ENCODE measurements at regions not wholly inside any gene's neighbourhood (a gene's known extent, or its start where the extent isn't known, plus 50 kb on each side); places are given as distances from the start of the nearest gene placed in this dataset.

DNA sequence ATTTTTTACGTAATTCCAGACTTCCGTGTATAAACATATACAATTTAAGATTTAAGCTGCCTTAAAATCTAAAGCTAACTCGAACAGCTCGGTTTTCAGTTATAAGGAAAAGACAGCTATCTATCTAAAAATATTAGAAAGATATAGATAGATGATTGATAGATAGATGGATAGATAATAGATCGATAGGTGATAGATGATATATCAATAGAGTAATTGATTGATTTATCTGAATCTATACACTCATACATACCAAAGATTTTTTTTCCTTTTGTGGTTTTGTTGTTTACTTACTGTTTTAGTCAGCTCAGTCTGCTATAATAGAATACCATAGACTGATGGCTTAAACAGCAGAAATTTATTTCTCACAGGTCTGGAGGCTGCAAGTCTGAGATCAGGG is 278.5 kb upstream of the PLD5 start:
- DNase-seq (ENCODE audit: low read depth, low spot score) (no peak), ATAC-seq (no peak), FAIRE-seq (no peak)
- BruUV-seq (replicated peaks): no TSS peak
- Histone ChIP-seq H2AFZ (ENCODE audit: control insufficient read depth, low read depth, low read length) (no peak overlapping the region), H3K4me2 (ENCODE audit: control insufficient read depth, insufficient read depth) (no peak overlapping the region), H3K4me1 (ENCODE audit: control insufficient read depth, insufficient read depth, low read length) (no peaks in the 10 kb centered on the region), H3K79me2 (ENCODE audit: control insufficient read depth, insufficient read depth, low read length) (no peaks in the 10 kb centered on the region), H3K9me3 (replicated peaks; ENCODE audit: control insufficient read depth, insufficient read depth, low read length) (no peaks in the 10 kb centered on the region), H3K36me3 (ENCODE audit: control insufficient read depth in 2 of 2, insufficient read depth in 2 of 2, low read length in 1 of 2) (no peaks in the 10 kb centered on the region), H4K20me1 (ENCODE audit: control insufficient read depth, insufficient read depth) (no peaks in the 10 kb centered on the region), H3K27ac (ENCODE audit: control insufficient read depth, insufficient read depth) (no peak overlapping the region), H3K4me3 (no peak overlapping the region), H3K27me3 (replicated peaks in 1 of 2; ENCODE audit: control insufficient read depth in 2 of 2, insufficient read depth in 2 of 2, low read length in 1 of 2) (no peaks in the 10 kb centered on the region), H3K9ac (ENCODE audit: control insufficient read depth, insufficient read depth, low read length) (no peak overlapping the region)
- TF ChIP-seq, protein P1, sequence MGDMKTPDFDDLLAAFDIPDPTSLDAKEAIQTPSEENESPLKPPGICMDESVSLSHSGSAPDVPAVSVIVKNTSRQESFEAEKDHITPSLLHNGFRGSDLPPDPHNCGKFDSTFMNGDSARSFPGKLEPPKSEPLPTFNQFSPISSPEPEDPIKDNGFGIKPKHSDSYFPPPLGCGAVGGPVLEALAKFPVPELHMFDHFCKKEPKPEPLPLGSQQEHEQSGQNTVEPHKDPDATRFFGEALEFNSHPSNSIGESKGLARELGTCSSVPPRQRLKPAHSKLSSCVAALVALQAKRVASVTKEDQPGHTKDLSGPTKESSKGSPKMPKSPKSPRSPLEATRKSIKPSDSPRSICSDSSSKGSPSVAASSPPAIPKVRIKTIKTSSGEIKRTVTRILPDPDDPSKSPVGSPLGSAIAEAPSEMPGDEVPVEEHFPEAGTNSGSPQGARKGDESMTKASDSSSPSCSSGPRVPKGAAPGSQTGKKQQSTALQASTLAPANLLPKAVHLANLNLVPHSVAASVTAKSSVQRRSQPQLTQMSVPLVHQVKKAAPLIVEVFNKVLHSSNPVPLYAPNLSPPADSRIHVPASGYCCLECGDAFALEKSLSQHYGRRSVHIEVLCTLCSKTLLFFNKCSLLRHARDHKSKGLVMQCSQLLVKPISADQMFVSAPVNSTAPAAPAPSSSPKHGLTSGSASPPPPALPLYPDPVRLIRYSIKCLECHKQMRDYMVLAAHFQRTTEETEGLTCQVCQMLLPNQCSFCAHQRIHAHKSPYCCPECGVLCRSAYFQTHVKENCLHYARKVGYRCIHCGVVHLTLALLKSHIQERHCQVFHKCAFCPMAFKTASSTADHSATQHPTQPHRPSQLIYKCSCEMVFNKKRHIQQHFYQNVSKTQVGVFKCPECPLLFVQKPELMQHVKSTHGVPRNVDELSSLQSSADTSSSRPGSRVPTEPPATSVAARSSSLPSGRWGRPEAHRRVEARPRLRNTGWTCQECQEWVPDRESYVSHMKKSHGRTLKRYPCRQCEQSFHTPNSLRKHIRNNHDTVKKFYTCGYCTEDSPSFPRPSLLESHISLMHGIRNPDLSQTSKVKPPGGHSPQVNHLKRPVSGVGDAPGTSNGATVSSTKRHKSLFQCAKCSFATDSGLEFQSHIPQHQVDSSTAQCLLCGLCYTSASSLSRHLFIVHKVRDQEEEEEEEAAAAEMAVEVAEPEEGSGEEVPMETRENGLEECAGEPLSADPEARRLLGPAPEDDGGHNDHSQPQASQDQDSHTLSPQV (IDR thresholded peaks at IDR 0.05): no peak
- TF ChIP-seq, protein P2, sequence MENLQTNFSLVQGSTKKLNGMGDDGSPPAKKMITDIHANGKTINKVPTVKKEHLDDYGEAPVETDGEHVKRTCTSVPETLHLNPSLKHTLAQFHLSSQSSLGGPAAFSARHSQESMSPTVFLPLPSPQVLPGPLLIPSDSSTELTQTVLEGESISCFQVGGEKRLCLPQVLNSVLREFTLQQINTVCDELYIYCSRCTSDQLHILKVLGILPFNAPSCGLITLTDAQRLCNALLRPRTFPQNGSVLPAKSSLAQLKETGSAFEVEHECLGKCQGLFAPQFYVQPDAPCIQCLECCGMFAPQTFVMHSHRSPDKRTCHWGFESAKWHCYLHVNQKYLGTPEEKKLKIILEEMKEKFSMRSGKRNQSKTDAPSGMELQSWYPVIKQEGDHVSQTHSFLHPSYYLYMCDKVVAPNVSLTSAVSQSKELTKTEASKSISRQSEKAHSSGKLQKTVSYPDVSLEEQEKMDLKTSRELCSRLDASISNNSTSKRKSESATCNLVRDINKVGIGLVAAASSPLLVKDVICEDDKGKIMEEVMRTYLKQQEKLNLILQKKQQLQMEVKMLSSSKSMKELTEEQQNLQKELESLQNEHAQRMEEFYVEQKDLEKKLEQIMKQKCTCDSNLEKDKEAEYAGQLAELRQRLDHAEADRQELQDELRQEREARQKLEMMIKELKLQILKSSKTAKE (IDR thresholded peaks at IDR 0.05; ENCODE audit: low read depth, poor library complexity, severe bottlenecking): no peak
- POLR2A ChIA-PET: no interaction called here
- intact Hi-C loops (cut with micrococcal nuclease; ENCODE audit: unreplicated experiment): no loop called here
- SMC1A ChIA-PET (ENCODE audit: uncharacterized antibody, unreplicated experiment): no interaction called here
- WGBS (ENCODE audit: insufficient coverage, insufficient replicate concordance, low lambda C conversion rate, missing lambda C conversion rate): 37% methylated on average over 5 of the region's 5 CpGs
- in situ Hi-C loops (cut with MboI): no loop called here
- CTCF ChIA-PET: no interaction called here
- RAD21 ChIA-PET (ENCODE audit: unreplicated experiment): no interaction called here

Measured in GM12878 (cell line).